GM19468 (cell line): ENCODE measurements at regions not wholly inside any gene's neighbourhood (a gene's known extent, or its start where the extent isn't known, plus 50 kb on each side); places are given as distances from the start of the nearest gene placed in this dataset.
"Not testable (repeated sequence)": the region's sequence is repeated elsewhere in the genome, so short reads cannot be mapped to it uniquely, and the experiment has no call there.

ENCODE experiments used
- ATAC-seq: cut with Tn5 transposase; IDR thresholded peaks from one replicate; pipeline ENCODE4 v1.9.1; 2021; ENCODE audit warnings: mild to moderate bottlenecking, moderate library complexity, moderate number of reproducible peaks; ENCODE audit not compliant: unreplicated experiment; ENCODE audit errors: extremely low read depth

- ATAC-seq, result no peak
Measured at GRCh38 chr3:66828303-66828702, 169.8 kb upstream of the KBTBD8 start.

GRCh38 chr3:66830301-66830700 is 167.8 kb upstream of the KBTBD8 start:
- no peak for ATAC-seq

GRCh38 chr3:66831931-66832330 is 166.2 kb upstream of the KBTBD8 start:
- no peak for ATAC-seq

- no peak for ATAC-seq
Measured at GRCh38 chr3:66836363-66837152, 161.5 kb upstream of the KBTBD8 start.

- ATAC-seq, result no peak
Measured at GRCh38 chr3:66838704-66839103, 159.4 kb upstream of the KBTBD8 start.

GRCh38 chr3:66839508-66839907 is 158.6 kb upstream of the KBTBD8 start:
- ATAC-seq, result no peak

- not testable (repeated sequence) for ATAC-seq
Measured at GRCh38 chr3:66842761-66843464, 155.2 kb upstream of the KBTBD8 start.

GRCh38 chr3:66851894-66852613 is 146.1 kb upstream of the KBTBD8 start:
- ATAC-seq, result no peak

GRCh38 chr3:66854601-66855151 is 143.4 kb upstream of the KBTBD8 start:
- no peak for ATAC-seq

GRCh38 chr3:66856533-66856932 is 141.6 kb upstream of the KBTBD8 start:
- peak; percentile 87 for ATAC-seq

GRCh38 chr3:66858656-66859381 is 139.3 kb upstream of the KBTBD8 start:
- ATAC-seq, result no peak

GRCh38 chr3:66860771-66861170 is 137.3 kb upstream of the KBTBD8 start:
- ATAC-seq, result no peak

GRCh38 chr3:66863205-66864111 is 134.6 kb upstream of the KBTBD8 start:
- no peak for ATAC-seq

GRCh38 chr3:66884659-66885058 is 113.4 kb upstream of the KBTBD8 start:
- no peak for ATAC-seq

GRCh38 chr3:66885326-66886000 is 112.6 kb upstream of the KBTBD8 start:
- ATAC-seq, result no peak

GRCh38 chr3:66889750-66890494 is 108.2 kb upstream of the KBTBD8 start:
- no peak for ATAC-seq

GRCh38 chr3:66898155-66898554 is 100.0 kb upstream of the KBTBD8 start:
- no peak for ATAC-seq

GRCh38 chr3:66904336-66904735 is 93.8 kb upstream of the KBTBD8 start:
- no peak for ATAC-seq
